ENCODE measurements at regions not wholly inside any gene's neighbourhood (a gene's known extent, or its start where the extent isn't known, plus 50 kb on each side); places are given as distances from the start of the nearest gene placed in this dataset.
A peak's percentile ranks its signal among the peaks of the same experiment; 100 is the strongest.

- Mint-ChIP-seq H3K9me3 (no peaks in the 10 kb centered on the region), H3K27me3 (peaks cover 9% of the 10 kb centered on the region), H3K4me3 (no peak overlapping the region), H3K4me1 (ENCODE audit: unreplicated experiment) (peaks cover 13% of the 10 kb centered on the region), H3K36me3 (no peaks in the 10 kb centered on the region), H3K27ac (no peak overlapping the region)
- TF ChIP-seq CTCF (conservative IDR thresholded peaks at IDR 0.05), result no peak
- DNase-seq (ENCODE audit: extremely low spot score, unreplicated experiment), result no peak
Measured at GRCh38 chr20:52905241-52905994, 66.7 kb upstream of the TSHZ2 start.

DNA sequence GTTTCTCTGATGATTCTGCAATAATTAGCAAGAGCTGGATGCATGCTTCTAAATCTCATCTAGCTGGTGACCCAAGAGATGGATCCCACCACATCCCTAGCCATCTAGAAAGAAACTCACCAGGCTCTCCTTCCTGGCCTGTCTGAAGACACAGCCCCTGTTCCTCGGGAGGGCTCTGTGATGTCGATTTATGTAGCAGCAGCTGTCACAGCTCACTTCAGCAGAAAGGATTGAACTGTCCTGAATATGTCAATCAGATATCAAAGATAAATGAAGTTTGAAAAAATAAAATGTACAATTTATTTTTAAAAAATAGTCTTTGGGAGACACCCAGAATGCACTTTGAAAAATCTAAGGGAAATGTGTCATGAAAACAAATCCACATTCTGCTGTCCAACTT is 67.3 kb upstream of the TSHZ2 start:
- no peak overlapping the region for H3K4me3 Mint-ChIP-seq
- H3K9me3 Mint-ChIP-seq, result no peaks in the 10 kb centered on the region
- no peak for DNase-seq (ENCODE audit: extremely low spot score, unreplicated experiment)
- H3K27ac Mint-ChIP-seq, result no peak overlapping the region
- no peaks in the 10 kb centered on the region for H3K36me3 Mint-ChIP-seq
- TF ChIP-seq CTCF (conservative IDR thresholded peaks at IDR 0.05), result no peak
- peaks cover 9% of the 10 kb centered on the region for H3K27me3 Mint-ChIP-seq
- H3K4me1 Mint-ChIP-seq (ENCODE audit: unreplicated experiment), result peaks cover 13% of the 10 kb centered on the region

- H3K9me3 Mint-ChIP-seq, result peaks cover 7% of the 10 kb centered on the region
- no peak overlapping the region for H3K27ac Mint-ChIP-seq
Measured at GRCh38 chr20:52899041-52899608, 73.0 kb upstream of the TSHZ2 start.

DNA sequence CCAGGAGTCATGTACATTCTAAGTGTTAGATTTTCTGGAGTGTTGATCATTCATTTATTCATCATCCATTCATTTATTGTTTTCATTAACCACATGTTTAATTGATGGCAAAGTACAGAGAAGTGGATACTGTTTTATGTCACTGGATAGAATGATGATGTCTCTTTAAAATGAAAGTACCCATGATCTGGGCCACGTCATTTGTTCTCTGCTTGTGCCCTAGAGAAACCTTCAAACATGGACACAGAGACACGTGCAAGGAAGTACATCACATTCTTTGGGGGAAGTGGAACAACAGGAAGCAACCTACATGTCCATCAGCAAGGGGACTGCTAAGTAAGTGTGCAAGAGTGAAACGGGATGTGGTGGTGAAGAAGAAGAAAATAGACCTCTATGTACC is 75.8 kb upstream of the TSHZ2 start:
- Mint-ChIP-seq H3K4me3 (peak overlapping the region; percentile 35), H3K27me3 (peaks cover 10% of the 10 kb centered on the region), H3K27ac (peak overlapping the region; percentile 30), H3K36me3 (no peaks in the 10 kb centered on the region), H3K4me1 (ENCODE audit: unreplicated experiment) (peaks cover 28% of the 10 kb centered on the region), H3K9me3 (peaks cover 7% of the 10 kb centered on the region)
- TF ChIP-seq CTCF (conservative IDR thresholded peaks at IDR 0.05), result no peak
- DNase-seq (ENCODE audit: extremely low spot score, unreplicated experiment), result no peak

More at GRCh38 chr20:52899041-52899608, 73.0 kb upstream of the TSHZ2 start:
- Mint-ChIP-seq H3K36me3 (no peaks in the 10 kb centered on the region), H3K27me3 (peaks cover 16% of the 10 kb centered on the region), H3K4me3 (no peak overlapping the region), H3K4me1 (ENCODE audit: unreplicated experiment) (peaks cover 38% of the 10 kb centered on the region)
- no peak for DNase-seq (ENCODE audit: extremely low spot score, unreplicated experiment)
- TF ChIP-seq CTCF (conservative IDR thresholded peaks at IDR 0.05), result no peak

GRCh38 chr20:52895701-52896100 is 76.5 kb upstream of the TSHZ2 start:
- H3K9me3 Mint-ChIP-seq, result peaks cover 7% of the 10 kb centered on the region
- no peak for TF ChIP-seq CTCF (conservative IDR thresholded peaks at IDR 0.05)
- H3K27ac Mint-ChIP-seq, result peak overlapping the region; percentile 30
- DNase-seq (ENCODE audit: extremely low spot score, unreplicated experiment), result no peak
- peaks cover 28% of the 10 kb centered on the region for H3K4me1 Mint-ChIP-seq (ENCODE audit: unreplicated experiment)
- peak overlapping the region; percentile 61 for H3K4me3 Mint-ChIP-seq
- no peaks in the 10 kb centered on the region for H3K36me3 Mint-ChIP-seq
- H3K27me3 Mint-ChIP-seq, result peaks cover 10% of the 10 kb centered on the region

All from type B pancreatic cell (in vitro differentiated cells).